Transverse colon (tissue), 4 donors: ENCODE measurements at regions not wholly inside any gene's neighbourhood (a gene's known extent, or its start where the extent isn't known, plus 50 kb on each side); places are given as distances from the start of the nearest gene placed in this dataset.

Experiments used
- DNase-seq: peaks from one replicate; pipeline ENCODE4 v3.0.0-alpha.2; 2019
- H3K27ac ChIP-seq, 4 donors: fragments of 200-600 bp; sonication (generic); 2 replicates each; pipeline ENCODE4 v1.5.1; 2016 to 2018; ENCODE audit warnings: inconsistent platforms in 4 of 4
- H3K27me3 ChIP-seq: fragments of 200-600 bp; sonication (generic); 2 replicates; pipeline ENCODE4 v1.5.1; 2017; ENCODE audit warnings: inconsistent platforms
- H3K36me3 ChIP-seq, 4 donors: fragments of 200-600 bp; sonication (generic); 2 replicates each; pipeline ENCODE4 v1.5.1; 2017 to 2019; ENCODE audit warnings: inconsistent platforms in 4 of 4
- H3K4me1 ChIP-seq, 4 donors: fragments of 200-600 bp; sonication (generic); 2 replicates each; pipeline ENCODE4 v1.5.1; 2017 to 2020; ENCODE audit warnings: inconsistent platforms in 4 of 4
- H3K4me3 ChIP-seq, 4 donors: fragments of 200-600 bp; sonication (generic); 1 replicate in 1 of 4; 2 replicates in 3 of 4; pipeline versions ENCODE4 v1.5.1 to v1.6.1; 2017 to 2019; ENCODE audit warnings: inconsistent platforms in 4 of 4
- H3K9me3 ChIP-seq, 2 donors: fragments of 200-600 bp; sonication (generic); 2 replicates each; pipeline ENCODE4 v1.5.1; 2017 to 2019; ENCODE audit warnings: inconsistent platforms in 2 of 2
- CTCF ChIP-seq, 5 experiments: fragments of 200-600 bp in 3 of 5; fragments of 450-650 bp in 2 of 5; sonication (generic) in 3 of 5; IDR thresholded peaks; 1 replicate in 2 of 5; 2 replicates in 3 of 5; pipeline ENCODE4 v1.5.1; 2016 to 2017; ENCODE audit warnings: antibody characterized with exemption in 5 of 5, inconsistent platforms in 3 of 5, mild to moderate bottlenecking in 2 of 5, moderate library complexity in 1 of 5
- EP300 ChIP-seq: sonication (generic); formaldehyde crosslinking; IDR thresholded peaks from one replicate; pipeline ENCODE4 v1.6.1; 2017; ENCODE audit warnings: antibody characterized with exemption, low read depth
- POLR2A ChIP-seq: fragments of 450-650 bp; IDR thresholded peaks from one replicate; pipeline ENCODE4 v1.6.1; 2016; ENCODE audit warnings: antibody characterized with exemption, mild to moderate bottlenecking, moderate library complexity
- POLR2AphosphoS5 ChIP-seq, 3 donors: sonication (generic); formaldehyde crosslinking; IDR thresholded peaks; one replicate each; pipeline ENCODE4 v1.6.1; 2016; ENCODE audit warnings: antibody characterized with exemption in 3 of 3
- WGBS, 2 donors: methylation state at CpG; one replicate each; pipeline ENCODE4 v1.1.5; 2018; ENCODE audit warnings: low coverage in 1 of 2; 5-methylcytosine and 5-hydroxymethylcytosine counted together
- in situ Hi-C, 4 donors: fragments of 200-750 bp; cut with MboI; loops; one replicate each; pipeline versions ENCODE4 v1.15.0 to v1.15.1; 2017; ENCODE audit warnings: low sequenced_read_pairs in 3 of 4, low pct_ligation_motif_present in 1 of 4, low pct_unique_long_range_greater_than_20kb in 1 of 4
- intact Hi-C: fragments of 100-400 bp; cut with DNase I; formaldehyde crosslinking; loops from one replicate; pipeline ENCODE4 v1.15.1; 2023; ENCODE audit warnings: low total_unique reads

GRCh38 chr15:26298659-26299170, 435.6 kb upstream of the ATP10A start:
- Histone ChIP-seq H3K4me1 (no peaks in the 10 kb centered on the region), H3K27me3 (no peaks in the 10 kb centered on the region), H3K27ac (no peak overlapping the region), H3K4me3 (no peak overlapping the region), H3K9me3 (peaks cover 0 to 4% of the 10 kb centered on the region in 2 donors), H3K36me3 (no peaks in the 10 kb centered on the region)
- no peak for DNase-seq
- intact Hi-C loops (no loop called here), in situ Hi-C loops (no loop called here)
- 69 to 73% methylated on average over 8 to 10 of the region's 10 CpGs for WGBS, 2 donors
- no peak for TF ChIP-seq EP300
- TF ChIP-seq POLR2AphosphoS5 (IDR thresholded peaks at IDR 0.05) = no peak
- TF ChIP-seq POLR2A = no peak
- TF ChIP-seq CTCF (IDR thresholded peaks at IDR 0.05) = no peak

- no peak for DNase-seq
- Histone ChIP-seq H3K4me3 (no peak overlapping the region), H3K27me3 (no peaks in the 10 kb centered on the region), H3K4me1 (no peaks in the 10 kb centered on the region), H3K36me3 (no peaks in the 10 kb centered on the region), H3K9me3 (peaks cover 0 to 4% of the 10 kb centered on the region in 2 donors), H3K27ac (no peak overlapping the region)
- TF ChIP-seq POLR2AphosphoS5 (IDR thresholded peaks at IDR 0.05) (no peak), EP300 (no peak)
- in situ Hi-C loops = no loop called here
- WGBS, 2 donors = 70 to 93% methylated on average over 2 to 27 of the region's 38 CpGs
- intact Hi-C loops = no loop called here
Observed at GRCh38 chr15:26298010-26298658, 435.0 kb upstream of the ATP10A start.

GRCh38 chr15:26295336-26296085, 432.4 kb upstream of the ATP10A start:
- intact Hi-C loops (no loop called here), in situ Hi-C loops (no loop called here)
- no peak overlapping the region for H3K27ac ChIP-seq
- H3K27me3 ChIP-seq = no peaks in the 10 kb centered on the region
- no peak for DNase-seq
- no peak overlapping the region for H3K4me3 ChIP-seq
- no peaks in the 10 kb centered on the region for H3K36me3 ChIP-seq
- H3K4me1 ChIP-seq = no peaks in the 10 kb centered on the region
- TF ChIP-seq EP300 (no peak), POLR2AphosphoS5 (IDR thresholded peaks at IDR 0.05) (no peak), POLR2A (no peak), CTCF (IDR thresholded peaks at IDR 0.05) (no peak)
- no peaks in the 10 kb centered on the region for H3K9me3 ChIP-seq
- WGBS, 2 donors = 71% methylated on average over 1 to 4 of the region's 4 CpGs

GRCh38 chr15:26294059-26294689, 431.0 kb upstream of the ATP10A start:
- intact Hi-C loops = no loop called here
- Histone ChIP-seq H3K4me1 (no peaks in the 10 kb centered on the region), H3K4me3 (no peak overlapping the region), H3K9me3 (peaks cover 4 to 5% of the 10 kb centered on the region in 2 donors), H3K36me3 (no peaks in the 10 kb centered on the region), H3K27ac (no peak overlapping the region), H3K27me3 (no peaks in the 10 kb centered on the region)
- WGBS, 2 donors = 61 to 75% methylated on average over 1 to 4 of the region's 5 CpGs
- no peak for DNase-seq
- in situ Hi-C loops = no loop called here
- no peak for TF ChIP-seq CTCF (IDR thresholded peaks at IDR 0.05)
- no peak for TF ChIP-seq EP300
- TF ChIP-seq POLR2A = no peak
- no peak for TF ChIP-seq POLR2AphosphoS5 (IDR thresholded peaks at IDR 0.05)
